GM21717 (cell line): ENCODE measurements at regions not wholly inside any gene's neighbourhood (a gene's known extent, or its start where the extent isn't known, plus 50 kb on each side); places are given as distances from the start of the nearest gene placed in this dataset.

Source experiments
- ATAC-seq: cut with Tn5 transposase; IDR thresholded peaks from one replicate; pipeline ENCODE4 v1.9.1; 2021; ENCODE audit warnings: mild to moderate bottlenecking, moderate library complexity; ENCODE audit not compliant: unreplicated experiment

DNA sequence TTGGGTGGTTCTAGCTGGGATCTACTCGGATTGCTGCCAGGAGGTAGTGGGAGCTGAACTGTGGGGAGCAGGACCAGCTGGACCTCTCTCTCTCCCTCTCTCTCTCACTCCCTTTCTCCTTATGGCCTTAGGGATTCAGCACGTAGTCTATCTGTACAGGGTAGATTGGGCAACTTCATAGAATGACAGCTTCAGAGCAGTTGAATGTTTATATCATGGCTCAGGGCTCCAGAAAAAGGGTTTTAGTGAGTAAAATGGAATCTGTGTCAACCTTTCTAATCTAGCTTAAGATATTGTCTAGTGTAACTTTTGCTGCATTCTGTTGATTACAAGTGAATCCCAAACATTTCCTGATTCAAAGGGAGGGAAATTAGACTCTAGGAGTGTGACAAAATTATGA lies 127.7 kb upstream of the PDGFD start:
- ATAC-seq, result no peak

- ATAC-seq, result no peak
Observed at GRCh38 chr11:104286129-104286528, 122.2 kb upstream of the PDGFD start.

- no peak for ATAC-seq
Observed at GRCh38 chr11:104279587-104279986, 115.6 kb upstream of the PDGFD start.

- ATAC-seq, result no peak
Observed at GRCh38 chr11:104275992-104276391, 112.0 kb upstream of the PDGFD start.

DNA sequence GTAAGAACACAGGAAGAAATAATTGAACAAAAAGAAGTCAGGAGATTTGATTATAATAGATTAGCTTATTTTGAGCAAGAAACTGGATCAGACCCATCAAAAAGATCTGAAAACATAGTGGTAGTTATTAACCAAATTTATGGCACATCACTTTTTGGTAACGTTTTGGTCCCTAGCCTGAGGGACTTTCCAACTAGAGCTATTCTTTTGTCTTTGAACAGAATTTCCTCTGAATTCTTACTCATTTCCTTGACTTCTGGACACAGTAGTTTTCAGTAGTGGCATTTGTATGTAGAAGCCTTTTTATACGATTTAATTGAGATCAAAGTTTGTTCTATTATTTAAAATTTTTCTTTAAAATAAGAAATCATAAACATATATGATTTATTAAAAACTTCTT lies 96.5 kb upstream of the PDGFD start:
- no peak for ATAC-seq

DNA sequence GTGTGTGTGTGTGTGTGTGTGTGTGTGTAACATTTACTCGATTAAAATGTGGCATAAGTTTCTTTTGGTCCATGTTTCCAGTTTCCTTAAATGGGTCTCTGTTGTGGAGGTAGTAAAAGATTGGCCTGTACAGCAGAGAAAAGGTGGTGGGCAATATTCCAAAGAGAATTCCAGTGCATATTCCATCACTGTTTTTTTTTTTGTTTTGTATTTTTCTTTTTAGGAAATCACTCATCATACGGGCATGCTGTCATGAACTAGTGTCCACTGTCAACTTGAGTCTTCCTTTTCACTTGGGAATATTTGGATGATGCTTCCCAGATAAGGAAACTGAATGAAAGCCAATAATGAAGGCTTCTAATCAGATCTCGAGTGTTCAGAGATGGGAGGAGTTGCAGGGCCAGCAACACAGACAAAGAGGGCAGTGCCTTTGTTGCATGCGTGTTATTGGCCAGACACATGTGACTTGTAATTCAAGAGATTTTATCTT lies 95.2 kb upstream of the PDGFD start:
- no peak for ATAC-seq

GRCh38 chr11:104256525-104256924 lies 92.6 kb upstream of the PDGFD start:
- no peak for ATAC-seq

DNA sequence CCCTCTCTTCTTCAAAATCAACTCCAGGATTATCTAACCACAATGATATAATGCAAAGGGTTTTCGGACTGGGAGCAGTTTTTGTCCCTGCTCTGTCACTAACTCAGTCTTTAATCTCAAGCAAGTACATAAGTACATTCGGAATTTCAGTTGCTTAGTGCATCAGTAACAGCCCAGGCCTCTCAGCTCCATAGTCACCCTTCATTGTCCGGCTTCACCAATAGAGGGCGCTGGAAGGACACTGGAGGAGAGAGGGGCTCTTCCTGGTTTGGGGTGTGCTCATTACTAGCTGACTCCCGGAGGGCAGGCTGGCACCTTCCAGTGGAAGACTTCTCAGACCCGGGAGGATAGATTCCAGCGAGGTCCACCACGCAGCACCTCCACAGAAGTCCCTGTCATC lies 90.4 kb upstream of the PDGFD start:
- ATAC-seq, result peak; percentile 84

DNA sequence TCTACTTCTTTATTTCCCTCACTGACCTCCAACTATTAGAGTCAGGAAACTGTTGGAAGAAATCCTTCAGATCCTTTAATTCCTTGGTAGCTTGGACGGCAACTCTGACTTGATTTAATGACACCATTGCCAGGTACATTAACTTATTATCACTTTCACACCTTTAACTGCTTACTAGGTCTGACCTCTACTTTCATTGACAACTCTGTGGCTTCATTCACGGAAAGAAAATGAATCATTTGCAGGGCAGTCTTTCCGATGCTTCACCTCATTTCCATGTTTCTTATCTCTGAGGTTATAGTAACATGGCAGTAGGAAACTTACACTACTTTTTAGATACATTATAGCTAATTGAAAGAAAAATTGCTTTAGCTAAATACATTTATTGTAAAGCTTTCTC lies 82.6 kb upstream of the PDGFD start:
- ATAC-seq, result no peak

- ATAC-seq, result no peak
Observed at GRCh38 chr11:104238916-104239315, 75.0 kb upstream of the PDGFD start.

- no peak for ATAC-seq
Observed at GRCh38 chr11:104225047-104225446, 61.1 kb upstream of the PDGFD start.

DNA sequence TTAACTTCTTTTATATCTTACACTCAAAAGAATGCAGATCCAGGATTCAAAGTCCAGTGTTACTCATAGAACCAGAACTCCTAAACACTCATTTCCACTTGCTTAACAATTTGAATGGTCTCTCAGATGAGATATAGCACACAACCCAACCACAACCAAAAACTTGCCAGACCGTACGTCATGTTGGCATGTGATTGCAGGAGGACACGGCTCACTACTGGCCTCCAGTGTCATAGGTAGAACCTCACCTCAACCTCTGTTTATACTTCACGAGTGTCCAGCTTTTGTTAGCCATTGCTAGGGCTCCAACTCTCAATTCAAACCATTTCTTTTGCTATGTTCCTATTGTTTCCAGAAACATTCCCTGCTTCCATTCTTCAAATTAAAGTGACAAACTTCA lies 58.5 kb upstream of the PDGFD start:
- no peak for ATAC-seq

DNA sequence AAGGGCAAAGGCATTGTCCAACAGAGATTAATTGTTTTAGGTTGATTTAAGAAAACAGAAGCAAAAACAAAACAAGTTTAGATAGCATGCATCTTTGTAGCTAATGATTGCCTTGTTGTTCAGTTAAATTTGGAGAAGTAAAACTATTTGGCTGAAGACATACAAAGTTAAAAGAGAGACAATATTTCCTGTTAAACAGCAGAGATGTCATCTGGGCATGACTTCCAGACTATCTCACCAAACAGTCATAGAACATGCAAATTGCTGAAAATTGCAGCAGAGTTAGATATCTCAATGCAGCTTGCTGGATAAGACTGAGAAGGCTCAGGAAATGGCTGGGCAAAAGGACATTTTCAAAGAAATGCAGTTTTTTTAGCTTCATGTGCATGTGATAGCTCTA lies 57.5 kb upstream of the PDGFD start:
- no peak for ATAC-seq

DNA sequence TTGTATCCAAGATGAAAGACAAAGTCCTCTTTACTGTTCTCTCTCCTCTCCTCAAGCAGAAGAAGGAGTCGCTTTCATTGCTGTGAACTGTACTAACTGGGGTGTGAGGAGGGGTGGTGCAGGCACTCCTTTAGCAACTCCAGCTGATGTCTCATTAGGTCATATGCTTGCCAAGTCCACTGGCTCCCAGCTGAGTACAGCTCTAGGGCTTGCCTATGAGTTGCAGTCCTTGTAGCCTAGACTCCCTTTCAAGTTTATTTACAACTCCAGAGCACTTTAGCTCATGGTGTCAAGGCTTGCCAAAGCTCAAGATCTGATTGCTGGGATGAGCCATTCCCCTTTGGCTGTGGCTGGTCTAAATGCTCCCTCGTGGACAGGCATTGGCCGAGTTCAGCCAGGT lies 55.1 kb upstream of the PDGFD start:
- no peak for ATAC-seq

DNA sequence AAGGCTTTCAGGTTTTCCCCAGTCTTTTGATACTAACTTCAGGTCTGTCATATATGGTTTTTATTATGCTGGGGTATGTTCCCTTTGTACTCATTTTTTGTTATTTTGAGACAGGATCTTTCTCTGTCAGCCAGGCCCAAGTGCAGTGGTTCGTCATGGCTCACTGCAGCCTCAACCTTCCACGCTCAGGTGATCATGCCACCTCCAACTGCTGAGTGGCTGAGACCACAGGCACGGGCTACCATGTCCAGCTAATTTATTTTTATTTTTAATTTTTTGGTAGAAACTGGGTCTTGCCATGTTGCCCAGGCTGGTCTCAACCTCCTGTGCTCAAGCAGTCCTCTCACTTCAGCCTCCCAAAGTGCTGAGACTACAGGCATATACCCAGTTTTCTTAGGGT lies 50.6 kb upstream of the PDGFD start:
- no peak for ATAC-seq
